Keratinocyte (primary cell): ENCODE measurements at regions not wholly inside any gene's neighbourhood (a gene's known extent, or its start where the extent isn't known, plus 50 kb on each side); places are given as distances from the start of the nearest gene placed in this dataset.

Experiments used
- DNase-seq: peaks from one replicate; pipeline ENCODE4 v3.0.0-alpha.2; 2011; ENCODE audit warnings: low read depth, missing footprints, low spot score
- FAIRE-seq: peaks from 2 replicates; lab custom pipeline; 2011; peaks lifted over from hg19 to GRCh38; lab: Jason Lieb, UNC
- H2AFZ ChIP-seq: 2 replicates; pipeline ENCODE4 v1.6.0; 2012; ENCODE audit warnings: low read length, control low read depth, inconsistent platforms; ENCODE audit not compliant: control insufficient read depth
- H3K27ac ChIP-seq: 2 replicates; pipeline ENCODE4 v1.5.1; 2011; ENCODE audit warnings: low read length; ENCODE audit not compliant: control insufficient read depth, insufficient read depth
- H3K27me3 ChIP-seq: 3 replicates; pipeline ENCODE4 v1.6.0; 2011; ENCODE audit warnings: low read length; ENCODE audit not compliant: control insufficient read depth, insufficient read depth; ENCODE audit errors: extremely low read depth
- H3K36me3 ChIP-seq, 2 experiments: 2 replicates in 1 of 2; 3 replicates in 1 of 2; pipeline ENCODE4 v1.5.1; 2011; ENCODE audit warnings: low read length in 2 of 2, mild to moderate bottlenecking in 1 of 2; ENCODE audit not compliant: control insufficient read depth in 2 of 2, insufficient read depth in 2 of 2; ENCODE audit errors: extremely low read depth in 1 of 2
- H3K4me1 ChIP-seq: 3 replicates; pipeline ENCODE4 v1.5.1; 2011; ENCODE audit warnings: low read length; ENCODE audit not compliant: control insufficient read depth, insufficient read depth; ENCODE audit errors: extremely low read depth
- H3K4me2 ChIP-seq: 3 replicates; pipeline ENCODE4 v1.6.0; 2011; ENCODE audit warnings: low read depth, low read length; ENCODE audit not compliant: control insufficient read depth, insufficient read depth; ENCODE audit errors: extremely low read depth
- H3K4me3 ChIP-seq, 3 experiments: fragments of 200-600 bp in 1 of 3; sonication (generic) in 1 of 3; 2 replicates in 2 of 3; 3 replicates in 1 of 3; pipeline ENCODE4 v1.5.1; 2011 to 2016; ENCODE audit warnings: low read length in 3 of 3, mild to moderate bottlenecking in 3 of 3, control low read depth in 2 of 3, inconsistent platforms in 1 of 3, low read depth in 1 of 3, mixed read lengths in 1 of 3, mixed run types in 1 of 3, moderate library complexity in 1 of 3; ENCODE audit not compliant: control insufficient read depth in 2 of 3, insufficient read depth in 2 of 3; ENCODE audit errors: extremely low read depth in 1 of 3
- H3K79me2 ChIP-seq: 2 replicates; pipeline ENCODE4 v1.6.0; 2012; ENCODE audit warnings: low read length; ENCODE audit not compliant: control insufficient read depth, insufficient read depth
- H3K9ac ChIP-seq: 3 replicates; pipeline ENCODE4 v1.6.0; 2011; ENCODE audit warnings: low read length; ENCODE audit not compliant: control insufficient read depth, insufficient read depth; ENCODE audit errors: extremely low read depth
- H3K9me1 ChIP-seq: 3 replicates; pipeline ENCODE4 v1.6.0; 2011; ENCODE audit warnings: low read length; ENCODE audit not compliant: control insufficient read depth, insufficient read depth; ENCODE audit errors: extremely low read depth
- H3K9me3 ChIP-seq: 2 replicates; pipeline ENCODE4 v1.5.1; 2012; ENCODE audit warnings: low read depth, low read length; ENCODE audit not compliant: control insufficient read depth
- H4K20me1 ChIP-seq: 3 replicates; pipeline ENCODE4 v1.6.0; 2011; ENCODE audit warnings: low read length; ENCODE audit not compliant: control insufficient read depth, insufficient read depth; ENCODE audit errors: extremely low read depth
- CTCF ChIP-seq, 3 experiments: IDR thresholded peaks in 1 of 3; conservative IDR thresholded peaks in 1 of 3; optimal IDR thresholded peaks in 1 of 3; 2 replicates in 2 of 3; 3 replicates in 1 of 3; pipeline versions ENCODE3 to v1.5.1; 2011; ENCODE audit warnings: low read length in 3 of 3, mild to moderate bottlenecking in 3 of 3, moderate library complexity in 2 of 3, control low read depth in 1 of 3, inconsistent platforms in 1 of 3; ENCODE audit not compliant: insufficient read depth in 2 of 3; ENCODE audit errors: extremely low read depth in 1 of 3
- EZH2 ChIP-seq: IDR thresholded peaks from one replicate; pipeline ENCODE4 v1.6.1; 2012; ENCODE audit warnings: inconsistent platforms, mild to moderate bottlenecking, low read length, moderate library complexity
- dilution Hi-C: fragments of 300-500 bp; cut with MboI; formaldehyde crosslinking; loops from one replicate; pipeline ENCODE4 v1.7.0; 2020; ENCODE audit warnings: low sequenced_read_pairs; ENCODE audit not compliant: extremely low pct_ligation_motif_present

- TF ChIP-seq EZH2 (no peak), CTCF (optimal IDR thresholded peaks at IDR 0.05 in 1 of 3, IDR thresholded peaks at IDR 0.05 in 1 of 3, conservative IDR thresholded peaks at IDR 0.05 in 1 of 3; ENCODE audit: extremely low read depth in 1 of 3, insufficient read depth in 2 of 3, low read length in 3 of 3) (no peak)
- H3K9me1 ChIP-seq, result no peaks in the 10 kb centered on the region
- no peak overlapping the region for H3K9ac ChIP-seq
- no peaks in the 10 kb centered on the region for H4K20me1 ChIP-seq
- no peaks in the 10 kb centered on the region for H3K4me1 ChIP-seq
- DNase-seq, result no peak
- no peaks in the 10 kb centered on the region for H3K9me3 ChIP-seq
- H3K4me2 ChIP-seq, result no peak overlapping the region
- H3K27ac ChIP-seq, result no peak overlapping the region
- H3K4me3 ChIP-seq, result no peak overlapping the region
- no peaks in the 10 kb centered on the region for H3K79me2 ChIP-seq
- no peaks in the 10 kb centered on the region for H3K27me3 ChIP-seq
- FAIRE-seq, result no peak
- no peak overlapping the region for H2AFZ ChIP-seq
- dilution Hi-C loops, result no loop called here
- H3K36me3 ChIP-seq, result no peaks in the 10 kb centered on the region
Measured at GRCh38 chr1:56286956-56287355, 292.4 kb downstream of the PLPP3 start.

GRCh38 chr1:56286506-56286905 lies 292.9 kb downstream of the PLPP3 start:
- no peak for TF ChIP-seq CTCF (optimal IDR thresholded peaks at IDR 0.05 in 1 of 3, IDR thresholded peaks at IDR 0.05 in 1 of 3, conservative IDR thresholded peaks at IDR 0.05 in 1 of 3; ENCODE audit: extremely low read depth in 1 of 3, insufficient read depth in 2 of 3, low read length in 3 of 3)
- no peak for TF ChIP-seq EZH2
- no peak overlapping the region for H2AFZ ChIP-seq
- H3K27ac ChIP-seq, result no peak overlapping the region
- H3K9me1 ChIP-seq, result no peaks in the 10 kb centered on the region
- no peaks in the 10 kb centered on the region for H3K36me3 ChIP-seq
- no peak overlapping the region for H3K9ac ChIP-seq
- DNase-seq, result no peak
- no peak overlapping the region for H3K4me3 ChIP-seq
- no peaks in the 10 kb centered on the region for H3K79me2 ChIP-seq
- no peaks in the 10 kb centered on the region for H3K27me3 ChIP-seq
- dilution Hi-C loops, result no loop called here
- no peaks in the 10 kb centered on the region for H4K20me1 ChIP-seq
- H3K4me2 ChIP-seq, result no peak overlapping the region
- H3K9me3 ChIP-seq, result no peaks in the 10 kb centered on the region
- no peaks in the 10 kb centered on the region for H3K4me1 ChIP-seq
- FAIRE-seq, result no peak
